ENCODE measurements at regions not wholly inside any gene's neighbourhood (a gene's known extent, or its start where the extent isn't known, plus 50 kb on each side); places are given as distances from the start of the nearest gene placed in this dataset.

- no peak overlapping the region for H2BK15ac ChIP-seq (ENCODE audit: low read depth, poor library complexity, severe bottlenecking)
- H2BK12ac ChIP-seq (ENCODE audit: low read length in 2 of 2): no peak overlapping the region
- no peak overlapping the region for H2BK120ac ChIP-seq (ENCODE audit: low read depth, low read length)
- peaks cover 15% of the 10 kb centered on the region for H3K9me3 ChIP-seq (ENCODE audit: control insufficient read depth, low read length)
- no peak overlapping the region for H3K4me2 ChIP-seq (ENCODE audit: low read length, poor library complexity, severe bottlenecking)
- no peak overlapping the region for H4K8ac ChIP-seq (ENCODE audit: low read length)
- no peak overlapping the region for H3K14ac ChIP-seq (ENCODE audit: low read length in 2 of 2)
- WGBS: 69% methylated on average over 1 of the region's 2 CpGs
- no peaks in the 10 kb centered on the region for H3K36me3 ChIP-seq (ENCODE audit: control insufficient read depth in 1 of 2, insufficient read depth in 2 of 2, low read depth in 1 of 2, low read length in 2 of 2)
- no peak overlapping the region for H4K91ac ChIP-seq (ENCODE audit: low read length)
- H3K4me3 ChIP-seq (ENCODE audit: insufficient read depth in 1 of 2, low read depth in 1 of 2, low read length in 2 of 2): no peak overlapping the region
- no peak overlapping the region for H3K9ac ChIP-seq (ENCODE audit: low read length)
- no peak overlapping the region for H2AK5ac ChIP-seq (ENCODE audit: low read length, severe bottlenecking)
- H2BK5ac ChIP-seq (ENCODE audit: low read depth, low read length, poor library complexity, severe bottlenecking): no peak overlapping the region
- no peak overlapping the region for H2AFZ ChIP-seq (ENCODE audit: low read depth, low read length)
- no peaks in the 10 kb centered on the region for H3K27me3 ChIP-seq (ENCODE audit: control insufficient read depth in 1 of 2, insufficient read depth in 1 of 2, low read length in 2 of 2)
- H3K4ac ChIP-seq (ENCODE audit: low read depth in 1 of 2, low read length in 2 of 2): no peak overlapping the region
- DNase-seq: no peak
- H3K23ac ChIP-seq (ENCODE audit: low read length in 2 of 2): no peak overlapping the region
- H3K4me1 ChIP-seq (ENCODE audit: control insufficient read depth, insufficient read depth, low read depth, low read length): no peaks in the 10 kb centered on the region
- H3K27ac ChIP-seq (ENCODE audit: low read length, poor library complexity, severe bottlenecking): no peak overlapping the region
- no peaks in the 10 kb centered on the region for H3K79me1 ChIP-seq (replicated peaks; ENCODE audit: low read length, poor library complexity, severe bottlenecking)
- no peak overlapping the region for H3K18ac ChIP-seq (ENCODE audit: low read depth in 1 of 2, low read length in 2 of 2)
Measured at GRCh38 chr17:54282886-54283285, 460.2 kb downstream of the KIF2B start.

GRCh38 chr17:54307351-54307750, 484.6 kb downstream of the KIF2B start:
- H3K79me1 ChIP-seq (replicated peaks; ENCODE audit: low read length, poor library complexity, severe bottlenecking): no peaks in the 10 kb centered on the region
- H2AFZ ChIP-seq (ENCODE audit: low read depth, low read length): no peak overlapping the region
- no peak overlapping the region for H3K4me2 ChIP-seq (ENCODE audit: low read length, poor library complexity, severe bottlenecking)
- H3K27me3 ChIP-seq (ENCODE audit: control insufficient read depth in 1 of 2, insufficient read depth in 1 of 2, low read length in 2 of 2): no peaks in the 10 kb centered on the region
- no peak overlapping the region for H4K91ac ChIP-seq (ENCODE audit: low read length)
- no peaks in the 10 kb centered on the region for H3K4me1 ChIP-seq (ENCODE audit: control insufficient read depth, insufficient read depth, low read depth, low read length)
- DNase-seq: no peak
- H2BK15ac ChIP-seq (ENCODE audit: low read depth, poor library complexity, severe bottlenecking): no peak overlapping the region
- H3K9me3 ChIP-seq (ENCODE audit: control insufficient read depth, low read length): peaks cover 9% of the 10 kb centered on the region
- H2AK5ac ChIP-seq (ENCODE audit: low read length, severe bottlenecking): no peak overlapping the region
- H3K23ac ChIP-seq (ENCODE audit: low read length in 2 of 2): no peak overlapping the region
- H4K8ac ChIP-seq (ENCODE audit: low read length): no peak overlapping the region
- no peak overlapping the region for H3K27ac ChIP-seq (ENCODE audit: low read length, poor library complexity, severe bottlenecking)
- H3K9ac ChIP-seq (ENCODE audit: low read length): no peak overlapping the region
- H2BK12ac ChIP-seq (ENCODE audit: low read length in 2 of 2): no peak overlapping the region
- H3K14ac ChIP-seq (ENCODE audit: low read length in 2 of 2): no peak overlapping the region
- no peak overlapping the region for H2BK120ac ChIP-seq (ENCODE audit: low read depth, low read length)
- no peak overlapping the region for H3K4ac ChIP-seq (ENCODE audit: low read depth in 1 of 2, low read length in 2 of 2)
- no peaks in the 10 kb centered on the region for H3K36me3 ChIP-seq (ENCODE audit: control insufficient read depth in 1 of 2, insufficient read depth in 2 of 2, low read depth in 1 of 2, low read length in 2 of 2)
- 64% methylated on average over 4 of the region's 5 CpGs for WGBS
- H3K4me3 ChIP-seq (ENCODE audit: insufficient read depth in 1 of 2, low read depth in 1 of 2, low read length in 2 of 2): no peak overlapping the region
- H2BK5ac ChIP-seq (ENCODE audit: low read depth, low read length, poor library complexity, severe bottlenecking): no peak overlapping the region
- no peak overlapping the region for H3K18ac ChIP-seq (ENCODE audit: low read depth in 1 of 2, low read length in 2 of 2)

- Histone ChIP-seq H2BK12ac (ENCODE audit: low read length in 2 of 2) (no peak overlapping the region), H3K18ac (ENCODE audit: low read depth in 1 of 2, low read length in 2 of 2) (no peak overlapping the region), H2BK120ac (ENCODE audit: low read depth, low read length) (no peak overlapping the region), H3K27me3 (ENCODE audit: control insufficient read depth in 1 of 2, insufficient read depth in 1 of 2, low read length in 2 of 2) (no peaks in the 10 kb centered on the region), H3K36me3 (ENCODE audit: control insufficient read depth in 1 of 2, insufficient read depth in 2 of 2, low read depth in 1 of 2, low read length in 2 of 2) (no peaks in the 10 kb centered on the region), H2AK5ac (ENCODE audit: low read length, severe bottlenecking) (no peak overlapping the region), H2BK5ac (ENCODE audit: low read depth, low read length, poor library complexity, severe bottlenecking) (no peak overlapping the region), H2BK15ac (ENCODE audit: low read depth, poor library complexity, severe bottlenecking) (no peak overlapping the region), H4K8ac (ENCODE audit: low read length) (no peak overlapping the region), H3K79me1 (replicated peaks; ENCODE audit: low read length, poor library complexity, severe bottlenecking) (no peaks in the 10 kb centered on the region), H4K91ac (ENCODE audit: low read length) (no peak overlapping the region), H3K4me2 (ENCODE audit: low read length, poor library complexity, severe bottlenecking) (no peak overlapping the region), H3K27ac (ENCODE audit: low read length, poor library complexity, severe bottlenecking) (no peak overlapping the region), H3K9me3 (ENCODE audit: control insufficient read depth, low read length) (peaks cover 7% of the 10 kb centered on the region), H2AFZ (ENCODE audit: low read depth, low read length) (no peak overlapping the region), H3K23ac (ENCODE audit: low read length in 2 of 2) (no peak overlapping the region), H3K4me1 (ENCODE audit: control insufficient read depth, insufficient read depth, low read depth, low read length) (no peaks in the 10 kb centered on the region), H3K4ac (ENCODE audit: low read depth in 1 of 2, low read length in 2 of 2) (no peak overlapping the region), H3K9ac (ENCODE audit: low read length) (no peak overlapping the region), H3K14ac (ENCODE audit: low read length in 2 of 2) (no peak overlapping the region), H3K4me3 (ENCODE audit: insufficient read depth in 1 of 2, low read depth in 1 of 2, low read length in 2 of 2) (no peak overlapping the region)
- no peak for DNase-seq
- no CpG with 5 or more reads among the region's 1 CpG for WGBS
Measured at GRCh38 chr17:54324813-54325212, 502.1 kb downstream of the KIF2B start.

- Histone ChIP-seq H2BK5ac (ENCODE audit: low read depth, low read length, poor library complexity, severe bottlenecking) (no peak overlapping the region), H3K36me3 (ENCODE audit: control insufficient read depth in 1 of 2, insufficient read depth in 2 of 2, low read depth in 1 of 2, low read length in 2 of 2) (no peaks in the 10 kb centered on the region), H3K4me1 (ENCODE audit: control insufficient read depth, insufficient read depth, low read depth, low read length) (no peaks in the 10 kb centered on the region), H3K9me3 (ENCODE audit: control insufficient read depth, low read length) (peaks cover 13% of the 10 kb centered on the region), H2BK12ac (ENCODE audit: low read length in 2 of 2) (no peak overlapping the region), H4K91ac (ENCODE audit: low read length) (no peak overlapping the region), H3K4me2 (ENCODE audit: low read length, poor library complexity, severe bottlenecking) (no peak overlapping the region), H4K8ac (ENCODE audit: low read length) (no peak overlapping the region), H2BK15ac (ENCODE audit: low read depth, poor library complexity, severe bottlenecking) (no peak overlapping the region), H2AFZ (ENCODE audit: low read depth, low read length) (no peak overlapping the region), H3K4me3 (ENCODE audit: insufficient read depth in 1 of 2, low read depth in 1 of 2, low read length in 2 of 2) (no peak overlapping the region), H3K4ac (ENCODE audit: low read depth in 1 of 2, low read length in 2 of 2) (no peak overlapping the region), H3K18ac (ENCODE audit: low read depth in 1 of 2, low read length in 2 of 2) (no peak overlapping the region), H3K9ac (ENCODE audit: low read length) (no peak overlapping the region), H3K23ac (ENCODE audit: low read length in 2 of 2) (no peak overlapping the region), H3K79me1 (replicated peaks; ENCODE audit: low read length, poor library complexity, severe bottlenecking) (no peaks in the 10 kb centered on the region), H2BK120ac (ENCODE audit: low read depth, low read length) (no peak overlapping the region), H3K27me3 (ENCODE audit: control insufficient read depth in 1 of 2, insufficient read depth in 1 of 2, low read length in 2 of 2) (no peaks in the 10 kb centered on the region), H3K14ac (ENCODE audit: low read length in 2 of 2) (no peak overlapping the region), H3K27ac (ENCODE audit: low read length, poor library complexity, severe bottlenecking) (no peak overlapping the region), H2AK5ac (ENCODE audit: low read length, severe bottlenecking) (no peak overlapping the region)
- no peak for DNase-seq
- 66% methylated on average over 1 of the region's 1 CpG for WGBS
Measured at GRCh38 chr17:54339731-54340130, 517.0 kb downstream of the KIF2B start.
